ENCODE measurements at regions not wholly inside any gene's neighbourhood (a gene's known extent, or its start where the extent isn't known, plus 50 kb on each side); places are given as distances from the start of the nearest gene placed in this dataset.

DNA sequence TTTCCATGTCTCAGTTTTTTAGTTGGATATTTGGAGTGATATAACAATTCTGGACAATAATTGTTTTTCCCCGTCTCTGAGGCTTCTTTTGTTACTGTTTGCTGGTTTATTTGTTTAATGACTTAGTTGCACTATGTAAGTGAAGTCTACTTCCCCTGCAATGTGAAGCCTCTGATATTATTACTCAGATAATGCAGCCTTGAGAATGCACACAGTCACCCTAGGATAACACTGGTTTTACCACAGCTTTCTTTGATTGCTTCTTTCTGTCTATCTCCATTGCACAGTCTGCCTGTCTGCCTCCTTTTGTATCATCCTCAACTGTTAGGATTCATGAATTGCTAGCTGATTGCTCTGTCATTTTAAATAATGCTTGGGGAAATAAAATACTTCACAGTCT, 208.7 kb upstream of the ROBO1 start:
- POLR2A ChIA-PET = no interaction called here
- H3K79me2 ChIP-seq (ENCODE audit: control insufficient read depth, insufficient read depth, low read length) = no peaks in the 10 kb centered on the region
- FAIRE-seq (no peak), ATAC-seq (no peak), DNase-seq (ENCODE audit: extremely low read depth in 1 of 4, low spot score in 3 of 4) (no peak)
- in situ Hi-C loops (cut with MboI) (no loop called here), intact Hi-C loops (cut with micrococcal nuclease) (no loop called here)
- no peak overlapping the region for H3K9ac ChIP-seq (ENCODE audit: insufficient read depth in 1 of 2, low read depth in 2 of 2, low read length in 2 of 2)
- no peaks in the 10 kb centered on the region for H3K36me3 ChIP-seq (ENCODE audit: control insufficient read depth, insufficient read depth, low read length)
- H4K20me1 ChIP-seq (replicated peaks; ENCODE audit: control insufficient read depth, insufficient read depth, low read length) = no peaks in the 10 kb centered on the region
- WGBS (ENCODE audit: insufficient coverage, low coverage, missing lambda C conversion rate) = 0% methylated on average over 1 of the region's 1 CpG
- CTCF ChIA-PET (ENCODE audit: low intra/inter-chr PET ratio) = no interaction called here
- H3K27me3 ChIP-seq (ENCODE audit: control insufficient read depth in 2 of 2, insufficient read depth in 2 of 2, low read length in 2 of 2) = no peaks in the 10 kb centered on the region
- no peak overlapping the region for H2AFZ ChIP-seq (ENCODE audit: low read depth, low read length)
- H3K4me2 ChIP-seq (ENCODE audit: insufficient read depth, low read length) = no peak overlapping the region
- no peak overlapping the region for H3K4me3 ChIP-seq
- H3K9me3 ChIP-seq (replicated peaks; ENCODE audit: control insufficient read depth, insufficient read depth, low read depth, low read length) = no peaks in the 10 kb centered on the region
- H3K27ac ChIP-seq (ENCODE audit: extremely low read depth, low read depth, low read length) = no peak overlapping the region
- BruUV-seq (replicated peaks) = no TSS peak
- no peaks in the 10 kb centered on the region for H3K9me1 ChIP-seq (ENCODE audit: control insufficient read depth, insufficient read depth, low read length)
- H3K4me1 ChIP-seq (replicated peaks in 1 of 2; ENCODE audit: control insufficient read depth in 2 of 2, insufficient read depth in 2 of 2, low read length in 2 of 2) = no peaks in the 10 kb centered on the region
- no peak for TF ChIP-seq ZFP36 (IDR thresholded peaks at IDR 0.05; ENCODE audit: low read depth, low read length, partially characterized antibody)
- TF ChIP-seq NFE2L1 (tag; IDR thresholded peaks at IDR 0.05; ENCODE audit: borderline replicate concordance, low read depth) = no peak
- TF ChIP-seq ARHGAP35 (IDR thresholded peaks at IDR 0.05; ENCODE audit: partially characterized antibody) = no peak
- no peak for TF ChIP-seq NR3C1 (CRISPR knock-in tag; IDR thresholded peaks at IDR 0.05)
- TF ChIP-seq, protein P1, sequence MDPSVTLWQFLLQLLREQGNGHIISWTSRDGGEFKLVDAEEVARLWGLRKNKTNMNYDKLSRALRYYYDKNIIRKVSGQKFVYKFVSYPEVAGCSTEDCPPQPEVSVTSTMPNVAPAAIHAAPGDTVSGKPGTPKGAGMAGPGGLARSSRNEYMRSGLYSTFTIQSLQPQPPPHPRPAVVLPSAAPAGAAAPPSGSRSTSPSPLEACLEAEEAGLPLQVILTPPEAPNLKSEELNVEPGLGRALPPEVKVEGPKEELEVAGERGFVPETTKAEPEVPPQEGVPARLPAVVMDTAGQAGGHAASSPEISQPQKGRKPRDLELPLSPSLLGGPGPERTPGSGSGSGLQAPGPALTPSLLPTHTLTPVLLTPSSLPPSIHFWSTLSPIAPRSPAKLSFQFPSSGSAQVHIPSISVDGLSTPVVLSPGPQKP (CRISPR knock-in tag; IDR thresholded peaks at IDR 0.05) = no peak
- no peak for TF ChIP-seq LARP7 (IDR thresholded peaks at IDR 0.05)
- no peak for TF ChIP-seq NFRKB (IDR thresholded peaks at IDR 0.05; ENCODE audit: low read depth)
- no peak for TF ChIP-seq NFATC3 (IDR thresholded peaks at IDR 0.05)
- TF ChIP-seq, protein P2, sequence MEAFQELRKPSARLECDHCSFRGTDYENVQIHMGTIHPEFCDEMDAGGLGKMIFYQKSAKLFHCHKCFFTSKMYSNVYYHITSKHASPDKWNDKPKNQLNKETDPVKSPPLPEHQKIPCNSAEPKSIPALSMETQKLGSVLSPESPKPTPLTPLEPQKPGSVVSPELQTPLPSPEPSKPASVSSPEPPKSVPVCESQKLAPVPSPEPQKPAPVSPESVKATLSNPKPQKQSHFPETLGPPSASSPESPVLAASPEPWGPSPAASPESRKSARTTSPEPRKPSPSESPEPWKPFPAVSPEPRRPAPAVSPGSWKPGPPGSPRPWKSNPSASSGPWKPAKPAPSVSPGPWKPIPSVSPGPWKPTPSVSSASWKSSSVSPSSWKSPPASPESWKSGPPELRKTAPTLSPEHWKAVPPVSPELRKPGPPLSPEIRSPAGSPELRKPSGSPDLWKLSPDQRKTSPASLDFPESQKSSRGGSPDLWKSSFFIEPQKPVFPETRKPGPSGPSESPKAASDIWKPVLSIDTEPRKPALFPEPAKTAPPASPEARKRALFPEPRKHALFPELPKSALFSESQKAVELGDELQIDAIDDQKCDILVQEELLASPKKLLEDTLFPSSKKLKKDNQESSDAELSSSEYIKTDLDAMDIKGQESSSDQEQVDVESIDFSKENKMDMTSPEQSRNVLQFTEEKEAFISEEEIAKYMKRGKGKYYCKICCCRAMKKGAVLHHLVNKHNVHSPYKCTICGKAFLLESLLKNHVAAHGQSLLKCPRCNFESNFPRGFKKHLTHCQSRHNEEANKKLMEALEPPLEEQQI (IDR thresholded peaks at IDR 0.05) = no peak
- TF ChIP-seq TAF1 (IDR thresholded peaks at IDR 0.05; ENCODE audit: control insufficient read depth, extremely low read depth, insufficient read depth, low read length, severe bottlenecking) = no peak
- TF ChIP-seq, protein P3, sequence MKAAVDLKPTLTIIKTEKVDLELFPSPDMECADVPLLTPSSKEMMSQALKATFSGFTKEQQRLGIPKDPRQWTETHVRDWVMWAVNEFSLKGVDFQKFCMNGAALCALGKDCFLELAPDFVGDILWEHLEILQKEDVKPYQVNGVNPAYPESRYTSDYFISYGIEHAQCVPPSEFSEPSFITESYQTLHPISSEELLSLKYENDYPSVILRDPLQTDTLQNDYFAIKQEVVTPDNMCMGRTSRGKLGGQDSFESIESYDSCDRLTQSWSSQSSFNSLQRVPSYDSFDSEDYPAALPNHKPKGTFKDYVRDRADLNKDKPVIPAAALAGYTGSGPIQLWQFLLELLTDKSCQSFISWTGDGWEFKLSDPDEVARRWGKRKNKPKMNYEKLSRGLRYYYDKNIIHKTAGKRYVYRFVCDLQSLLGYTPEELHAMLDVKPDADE (conservative IDR thresholded peaks at IDR 0.05; ENCODE audit: control insufficient read depth, low read depth, low read length) = no peak
- no peak for TF ChIP-seq CHD2 (IDR thresholded peaks at IDR 0.05; ENCODE audit: low read depth, low read length)
- TF ChIP-seq ZBTB17 (CRISPR knock-in tag; IDR thresholded peaks at IDR 0.05) = no peak
- TF ChIP-seq, protein P4, sequence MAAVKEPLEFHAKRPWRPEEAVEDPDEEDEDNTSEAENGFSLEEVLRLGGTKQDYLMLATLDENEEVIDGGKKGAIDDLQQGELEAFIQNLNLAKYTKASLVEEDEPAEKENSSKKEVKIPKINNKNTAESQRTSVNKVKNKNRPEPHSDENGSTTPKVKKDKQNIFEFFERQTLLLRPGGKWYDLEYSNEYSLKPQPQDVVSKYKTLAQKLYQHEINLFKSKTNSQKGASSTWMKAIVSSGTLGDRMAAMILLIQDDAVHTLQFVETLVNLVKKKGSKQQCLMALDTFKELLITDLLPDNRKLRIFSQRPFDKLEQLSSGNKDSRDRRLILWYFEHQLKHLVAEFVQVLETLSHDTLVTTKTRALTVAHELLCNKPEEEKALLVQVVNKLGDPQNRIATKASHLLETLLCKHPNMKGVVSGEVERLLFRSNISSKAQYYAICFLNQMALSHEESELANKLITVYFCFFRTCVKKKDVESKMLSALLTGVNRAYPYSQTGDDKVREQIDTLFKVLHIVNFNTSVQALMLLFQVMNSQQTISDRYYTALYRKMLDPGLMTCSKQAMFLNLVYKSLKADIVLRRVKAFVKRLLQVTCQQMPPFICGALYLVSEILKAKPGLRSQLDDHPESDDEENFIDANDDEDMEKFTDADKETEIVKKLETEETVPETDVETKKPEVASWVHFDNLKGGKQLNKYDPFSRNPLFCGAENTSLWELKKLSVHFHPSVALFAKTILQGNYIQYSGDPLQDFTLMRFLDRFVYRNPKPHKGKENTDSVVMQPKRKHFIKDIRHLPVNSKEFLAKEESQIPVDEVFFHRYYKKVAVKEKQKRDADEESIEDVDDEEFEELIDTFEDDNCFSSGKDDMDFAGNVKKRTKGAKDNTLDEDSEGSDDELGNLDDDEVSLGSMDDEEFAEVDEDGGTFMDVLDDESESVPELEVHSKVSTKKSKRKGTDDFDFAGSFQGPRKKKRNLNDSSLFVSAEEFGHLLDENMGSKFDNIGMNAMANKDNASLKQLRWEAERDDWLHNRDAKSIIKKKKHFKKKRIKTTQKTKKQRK (IDR thresholded peaks at IDR 0.05; ENCODE audit: borderline replicate concordance, low read depth, low read length) = no peak
- no peak for TF ChIP-seq C11orf30 (IDR thresholded peaks at IDR 0.05; ENCODE audit: low read depth)
- no peak for TF ChIP-seq KLF13 (tag; IDR thresholded peaks at IDR 0.05; ENCODE audit: borderline replicate concordance, low read depth)
- no peak for TF ChIP-seq BHLHE40 (IDR thresholded peaks at IDR 0.05; ENCODE audit: low read length)

Measured in K562 (cell line).